HEK293 (cell line): ENCODE measurements at regions not wholly inside any gene's neighbourhood (a gene's known extent, or its start where the extent isn't known, plus 50 kb on each side); places are given as distances from the start of the nearest gene placed in this dataset.

Experiments
- CTCF ChIP-seq: fragments of 450-650 bp; formaldehyde crosslinking; IDR thresholded peaks from 2 replicates; pipeline ENCODE4 v1.5.1; 2016; ENCODE audit warnings: missing biosample characterization, missing genetic modification characterization
- PATZ1 ChIP-seq: fragments of 450-650 bp; formaldehyde crosslinking; IDR thresholded peaks from 2 replicates; pipeline ENCODE4 v1.5.1; 2016; ENCODE audit warnings: missing biosample characterization, missing genetic modification characterization
- PRDM10 ChIP-seq: fragments of 450-650 bp; formaldehyde crosslinking; IDR thresholded peaks from 2 replicates; pipeline ENCODE4 v1.5.1; 2016; ENCODE audit warnings: missing biosample characterization, missing genetic modification characterization
- REST ChIP-seq: fragments of 450-650 bp; formaldehyde crosslinking; IDR thresholded peaks from 2 replicates; pipeline ENCODE4 v1.5.1; 2016; ENCODE audit warnings: missing biosample characterization, missing genetic modification characterization
- ZNF416 ChIP-seq: fragments of 450-650 bp; formaldehyde crosslinking; IDR thresholded peaks from 2 replicates; pipeline ENCODE4 v1.5.1; 2016; ENCODE audit warnings: missing biosample characterization, missing genetic modification characterization
- ZNF558 ChIP-seq: fragments of 450-650 bp; formaldehyde crosslinking; IDR thresholded peaks from 2 replicates; pipeline ENCODE4 v1.5.1; 2016; ENCODE audit warnings: missing biosample characterization, missing genetic modification characterization
- ZNF777 ChIP-seq: fragments of 450-650 bp; formaldehyde crosslinking; IDR thresholded peaks from 2 replicates; pipeline ENCODE4 v1.5.1; 2017; ENCODE audit warnings: missing biosample characterization, missing genetic modification characterization, borderline replicate concordance

DNA sequence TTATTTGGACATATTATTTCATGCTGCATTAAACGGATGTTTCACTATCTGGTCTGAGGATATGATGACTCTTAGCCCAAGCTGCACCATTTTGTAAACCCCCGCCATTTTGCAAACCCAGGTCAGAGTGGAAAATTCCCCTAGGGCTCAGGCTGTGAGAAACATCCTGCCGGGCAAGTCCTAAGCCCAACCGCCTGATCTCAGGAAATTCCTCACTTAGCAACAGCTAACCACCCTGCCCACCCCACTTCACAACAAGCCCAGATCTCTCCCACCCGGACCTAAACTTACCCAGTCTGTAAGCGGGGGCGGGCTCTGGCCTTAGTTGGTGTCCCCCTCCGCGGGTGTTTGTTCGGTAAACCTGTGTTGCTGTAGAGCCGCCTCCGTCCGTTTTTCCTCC is 2747.1 kb downstream of the PCDH7 start:
- TF ChIP-seq CTCF (tag by site-specific recombination) (no peak), PRDM10 (tag by site-specific recombination) (no peak), REST (tag by site-specific recombination) (no peak), ZNF416 (tag by site-specific recombination) (no peak), ZNF777 (tag by site-specific recombination) (no peak), ZNF558 (tag by site-specific recombination) (no peak), PATZ1 (tag by site-specific recombination) (no peak)
